Neural cell (in vitro differentiated cells): ENCODE measurements at regions not wholly inside any gene's neighbourhood (a gene's known extent, or its start where the extent isn't known, plus 50 kb on each side); places are given as distances from the start of the nearest gene placed in this dataset.

ENCODE experiments used
- H2AFZ ChIP-seq: fragments of 200-600, 300-800 bp; sonication (generic), shearing (Covaris generic); 2 replicates; pipeline ENCODE4 v1.6.0; 2014; ENCODE audit warnings: low read depth, mild to moderate bottlenecking, antibody characterized with exemption, low read length, moderate library complexity
- H3F3A ChIP-seq: fragments of 200-600 bp; shearing (Covaris generic); 2 replicates; pipeline ENCODE4 v1.6.1; 2016; ENCODE audit warnings: mild to moderate bottlenecking, moderate library complexity, mixed read lengths, antibody characterized with exemption, low read length; ENCODE audit not compliant: insufficient read depth, poor library complexity, severe bottlenecking
- H3K27ac ChIP-seq: fragments of 200-600, 300-800 bp; sonication (generic), shearing (Covaris generic); 2 replicates; pipeline ENCODE4 v1.5.1; 2014; ENCODE audit warnings: mild to moderate bottlenecking, low read length, moderate library complexity
- H3K27me3 ChIP-seq: fragments of 300-800, 200-600 bp; sonication (generic), shearing (Covaris generic); 2 replicates; pipeline ENCODE4 v1.6.0; 2014; ENCODE audit warnings: mild to moderate bottlenecking, low read depth, low read length, moderate library complexity; ENCODE audit not compliant: insufficient read depth
- H3K36me3 ChIP-seq: fragments of 300-800, 200-600 bp; sonication (generic), shearing (Covaris generic); 2 replicates; pipeline ENCODE4 v1.5.1; 2014; ENCODE audit warnings: mild to moderate bottlenecking, antibody characterized with exemption, low read length, moderate library complexity; ENCODE audit not compliant: insufficient read depth
- H3K4me2 ChIP-seq: fragments of 300-800, 200-600 bp; sonication (generic), shearing (Covaris generic); 2 replicates; pipeline ENCODE4 v1.6.0; 2014; ENCODE audit warnings: mild to moderate bottlenecking, low read length
- H3K4me3 ChIP-seq: fragments of 300-800, 200-600 bp; sonication (generic), shearing (Covaris generic); 2 replicates; pipeline ENCODE4 v1.5.1; 2014; ENCODE audit warnings: mild to moderate bottlenecking, low read length, moderate library complexity
- H3K79me2 ChIP-seq: fragments of 200-600 bp; shearing (Covaris generic); replicated peaks from 2 replicates; pipeline ENCODE4 v1.6.0; 2014; ENCODE audit warnings: mild to moderate bottlenecking, low read length, moderate library complexity; ENCODE audit not compliant: insufficient read depth
- H3K9ac ChIP-seq: fragments of 300-800, 200-600 bp; sonication (generic), shearing (Covaris generic); 2 replicates; pipeline ENCODE4 v1.6.1; 2016; ENCODE audit warnings: mild to moderate bottlenecking, low read length, mixed read lengths
- H3K9me2 ChIP-seq: fragments of 200-600 bp; shearing (Covaris generic); 2 replicates; pipeline ENCODE4 v1.6.1; 2016; ENCODE audit warnings: mild to moderate bottlenecking, low read length, mixed read lengths; ENCODE audit not compliant: insufficient read depth
- H3K9me3 ChIP-seq: fragments of 200-600, 300-800 bp; sonication (generic), shearing (Covaris generic); 2 replicates; pipeline ENCODE4 v1.6.1; 2016; ENCODE audit warnings: mild to moderate bottlenecking, mixed run types, low read length, moderate library complexity, mixed read lengths
- H4K20me1 ChIP-seq: fragments of 200-600 bp; shearing (Covaris generic); 2 replicates; pipeline ENCODE4 v1.6.1; 2016; ENCODE audit warnings: mild to moderate bottlenecking, mixed run types; ENCODE audit not compliant: insufficient read depth
- EP300 ChIP-seq: fragments of 450-650 bp; conservative IDR thresholded peaks from 2 replicates; pipeline ENCODE4 v1.6.1; 2014; ENCODE audit warnings: antibody characterized with exemption, mild to moderate bottlenecking, moderate library complexity; ENCODE audit not compliant: poor library complexity, severe bottlenecking
- EZH2 ChIP-seq: fragments of 200-600, 300-800 bp; shearing (Covaris generic), sonication (generic); IDR thresholded peaks from 2 replicates; pipeline ENCODE4 v1.6.1; 2014; ENCODE audit warnings: antibody characterized with exemption, low read length, borderline replicate concordance, mild to moderate bottlenecking; ENCODE audit not compliant: insufficient read depth, poor library complexity, severe bottlenecking
- MXI1 ChIP-seq: fragments of 450-650 bp; conservative IDR thresholded peaks from 2 replicates; pipeline ENCODE4 v1.6.1; 2014; ENCODE audit warnings: antibody characterized with exemption, mild to moderate bottlenecking; ENCODE audit not compliant: poor library complexity, severe bottlenecking
- POLR2AphosphoS5 ChIP-seq: IDR thresholded peaks from 2 replicates; pipeline ENCODE4 v1.6.1; 2012
- RAD21 ChIP-seq: fragments of 450-650 bp; conservative IDR thresholded peaks from 2 replicates; pipeline ENCODE4 v1.6.1; 2014; ENCODE audit warnings: antibody characterized with exemption, mild to moderate bottlenecking, moderate library complexity
- SMC3 ChIP-seq: fragments of 450-650 bp; conservative IDR thresholded peaks from 2 replicates; pipeline ENCODE4 v1.6.1; 2014; ENCODE audit warnings: antibody characterized with exemption, mild to moderate bottlenecking, moderate library complexity; ENCODE audit not compliant: poor library complexity
- TAF1 ChIP-seq: IDR thresholded peaks from 2 replicates; pipeline ENCODE4 v1.6.1; 2012; ENCODE audit warnings: low read depth
- TF ChIP-seq, protein P1 (sequence below): fragments of 450-650 bp; IDR thresholded peaks from 2 replicates; pipeline ENCODE4 v1.5.1; 2014; ENCODE audit warnings: antibody characterized with exemption, mild to moderate bottlenecking, moderate library complexity; ENCODE audit not compliant: poor library complexity, severe bottlenecking
- TF ChIP-seq, protein P2 (sequence below): IDR thresholded peaks from 2 replicates; pipeline ENCODE4 v1.6.1; 2012; ENCODE audit warnings: borderline replicate concordance

GRCh38 chr3:127104586-127104985 is 88.3 kb upstream of the PRR23E start:
- H2AFZ ChIP-seq, result no peak overlapping the region

GRCh38 chr3:127105587-127105986 is 87.3 kb upstream of the PRR23E start:
- Histone ChIP-seq H3K9me2 (no peaks in the 10 kb centered on the region), H3K27ac (no peak overlapping the region), H3K79me2 (no peaks in the 10 kb centered on the region), H3K9me3 (no peaks in the 10 kb centered on the region), H3K4me3 (no peak overlapping the region), H3K36me3 (no peaks in the 10 kb centered on the region), H3F3A (no peaks in the 10 kb centered on the region), H2AFZ (no peak overlapping the region), H3K27me3 (no peaks in the 10 kb centered on the region), H4K20me1 (no peaks in the 10 kb centered on the region), H3K4me2 (no peak overlapping the region), H3K9ac (no peak overlapping the region)
- TF ChIP-seq EP300, result no peak
- no peak for TF ChIP-seq RAD21
- TF ChIP-seq TAF1, result no peak
- TF ChIP-seq, protein P1, sequence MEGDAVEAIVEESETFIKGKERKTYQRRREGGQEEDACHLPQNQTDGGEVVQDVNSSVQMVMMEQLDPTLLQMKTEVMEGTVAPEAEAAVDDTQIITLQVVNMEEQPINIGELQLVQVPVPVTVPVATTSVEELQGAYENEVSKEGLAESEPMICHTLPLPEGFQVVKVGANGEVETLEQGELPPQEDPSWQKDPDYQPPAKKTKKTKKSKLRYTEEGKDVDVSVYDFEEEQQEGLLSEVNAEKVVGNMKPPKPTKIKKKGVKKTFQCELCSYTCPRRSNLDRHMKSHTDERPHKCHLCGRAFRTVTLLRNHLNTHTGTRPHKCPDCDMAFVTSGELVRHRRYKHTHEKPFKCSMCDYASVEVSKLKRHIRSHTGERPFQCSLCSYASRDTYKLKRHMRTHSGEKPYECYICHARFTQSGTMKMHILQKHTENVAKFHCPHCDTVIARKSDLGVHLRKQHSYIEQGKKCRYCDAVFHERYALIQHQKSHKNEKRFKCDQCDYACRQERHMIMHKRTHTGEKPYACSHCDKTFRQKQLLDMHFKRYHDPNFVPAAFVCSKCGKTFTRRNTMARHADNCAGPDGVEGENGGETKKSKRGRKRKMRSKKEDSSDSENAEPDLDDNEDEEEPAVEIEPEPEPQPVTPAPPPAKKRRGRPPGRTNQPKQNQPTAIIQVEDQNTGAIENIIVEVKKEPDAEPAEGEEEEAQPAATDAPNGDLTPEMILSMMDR, result no peak
- TF ChIP-seq SMC3, result no peak
- TF ChIP-seq POLR2AphosphoS5, result no peak
- no peak for TF ChIP-seq EZH2
- TF ChIP-seq, protein P2, sequence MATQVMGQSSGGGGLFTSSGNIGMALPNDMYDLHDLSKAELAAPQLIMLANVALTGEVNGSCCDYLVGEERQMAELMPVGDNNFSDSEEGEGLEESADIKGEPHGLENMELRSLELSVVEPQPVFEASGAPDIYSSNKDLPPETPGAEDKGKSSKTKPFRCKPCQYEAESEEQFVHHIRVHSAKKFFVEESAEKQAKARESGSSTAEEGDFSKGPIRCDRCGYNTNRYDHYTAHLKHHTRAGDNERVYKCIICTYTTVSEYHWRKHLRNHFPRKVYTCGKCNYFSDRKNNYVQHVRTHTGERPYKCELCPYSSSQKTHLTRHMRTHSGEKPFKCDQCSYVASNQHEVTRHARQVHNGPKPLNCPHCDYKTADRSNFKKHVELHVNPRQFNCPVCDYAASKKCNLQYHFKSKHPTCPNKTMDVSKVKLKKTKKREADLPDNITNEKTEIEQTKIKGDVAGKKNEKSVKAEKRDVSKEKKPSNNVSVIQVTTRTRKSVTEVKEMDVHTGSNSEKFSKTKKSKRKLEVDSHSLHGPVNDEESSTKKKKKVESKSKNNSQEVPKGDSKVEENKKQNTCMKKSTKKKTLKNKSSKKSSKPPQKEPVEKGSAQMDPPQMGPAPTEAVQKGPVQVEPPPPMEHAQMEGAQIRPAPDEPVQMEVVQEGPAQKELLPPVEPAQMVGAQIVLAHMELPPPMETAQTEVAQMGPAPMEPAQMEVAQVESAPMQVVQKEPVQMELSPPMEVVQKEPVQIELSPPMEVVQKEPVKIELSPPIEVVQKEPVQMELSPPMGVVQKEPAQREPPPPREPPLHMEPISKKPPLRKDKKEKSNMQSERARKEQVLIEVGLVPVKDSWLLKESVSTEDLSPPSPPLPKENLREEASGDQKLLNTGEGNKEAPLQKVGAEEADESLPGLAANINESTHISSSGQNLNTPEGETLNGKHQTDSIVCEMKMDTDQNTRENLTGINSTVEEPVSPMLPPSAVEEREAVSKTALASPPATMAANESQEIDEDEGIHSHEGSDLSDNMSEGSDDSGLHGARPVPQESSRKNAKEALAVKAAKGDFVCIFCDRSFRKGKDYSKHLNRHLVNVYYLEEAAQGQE, result no peak
- TF ChIP-seq MXI1, result no peak

More at GRCh38 chr3:127104586-127104985, 88.3 kb upstream of the PRR23E start:
- no peaks in the 10 kb centered on the region for H3K36me3 ChIP-seq
- no peaks in the 10 kb centered on the region for H3K79me2 ChIP-seq
- no peaks in the 10 kb centered on the region for H4K20me1 ChIP-seq
- H3K9ac ChIP-seq, result no peak overlapping the region
- H3F3A ChIP-seq, result no peaks in the 10 kb centered on the region
- TF ChIP-seq SMC3, result no peak
- TF ChIP-seq MXI1, result no peak
- TF ChIP-seq EZH2, result no peak
- TF ChIP-seq, protein P1, result no peak
- no peak for TF ChIP-seq TAF1
- no peaks in the 10 kb centered on the region for H3K27me3 ChIP-seq
- no peaks in the 10 kb centered on the region for H3K9me2 ChIP-seq
- H3K9me3 ChIP-seq, result no peaks in the 10 kb centered on the region
- no peak overlapping the region for H3K4me3 ChIP-seq
- no peak overlapping the region for H3K27ac ChIP-seq
- H3K4me2 ChIP-seq, result no peak overlapping the region
